Large intestine (tissue), 3 donors: ENCODE measurements at regions not wholly inside any gene's neighbourhood (a gene's known extent, or its start where the extent isn't known, plus 50 kb on each side); places are given as distances from the start of the nearest gene placed in this dataset.
A peak's percentile ranks its signal among the peaks of the same experiment; 100 is the strongest.

Source experiments
- DNase-seq, 2 donors: peaks; one replicate each; pipeline versions ENCODE4 v3.0.0 to v3.0.0-alpha.2; 2013
- H3K27ac ChIP-seq: one replicate; pipeline ENCODE4 v1.5.1; 2013; ENCODE audit warnings: low read length
- H3K27me3 ChIP-seq: 2 replicates; pipeline ENCODE4 v1.6.1; 2013; ENCODE audit warnings: low read length; ENCODE audit not compliant: control insufficient read depth, insufficient read depth
- H3K36me3 ChIP-seq: 2 replicates; pipeline ENCODE4 v1.6.1; 2013; ENCODE audit warnings: low read length; ENCODE audit not compliant: control insufficient read depth, insufficient read depth
- H3K4me1 ChIP-seq: one replicate; pipeline ENCODE4 v1.6.1; 2013; ENCODE audit warnings: low read length; ENCODE audit not compliant: control insufficient read depth, insufficient read depth
- H3K4me3 ChIP-seq: one replicate; pipeline ENCODE4 v1.5.1; 2013; ENCODE audit warnings: low read length
- H3K9me3 ChIP-seq: one replicate; pipeline ENCODE4 v1.6.1; 2013; ENCODE audit warnings: mild to moderate bottlenecking, low read depth, low read length, moderate library complexity; ENCODE audit not compliant: control insufficient read depth
- WGBS: methylation state at CpG from one replicate; pipeline ENCODE4 v1.1.5; 2013; ENCODE audit warnings: low lambda C conversion rate; ENCODE audit not compliant: insufficient coverage; 5-methylcytosine and 5-hydroxymethylcytosine counted together

- H3K36me3 ChIP-seq: no peaks in the 10 kb centered on the region
- WGBS: 90% methylated on average over 2 of the region's 11 CpGs
- peaks cover 3% of the 10 kb centered on the region for H3K27me3 ChIP-seq
- no peaks in the 10 kb centered on the region for H3K9me3 ChIP-seq
- DNase-seq: no peak
- H3K4me3 ChIP-seq: no peak overlapping the region
- H3K4me1 ChIP-seq: no peaks in the 10 kb centered on the region
- H3K27ac ChIP-seq: no peak overlapping the region
Measured at GRCh38 chr2:15789381-15790062, 150.8 kb upstream of the MYCN start.

- Histone ChIP-seq H3K36me3 (no peaks in the 10 kb centered on the region), H3K27ac (no peak overlapping the region), H3K9me3 (no peaks in the 10 kb centered on the region), H3K4me3 (no peak overlapping the region), H3K27me3 (peaks cover 3% of the 10 kb centered on the region), H3K4me1 (no peaks in the 10 kb centered on the region)
- DNase-seq: no peak
- no CpG with 5 or more reads among the region's 9 CpGs for WGBS
Measured at GRCh38 chr2:15790326-15790725, 150.0 kb upstream of the MYCN start.

- no peak for DNase-seq
- Histone ChIP-seq H3K36me3 (no peaks in the 10 kb centered on the region), H3K9me3 (no peaks in the 10 kb centered on the region), H3K27me3 (peaks cover 3% of the 10 kb centered on the region), H3K4me1 (no peaks in the 10 kb centered on the region), H3K27ac (no peak overlapping the region), H3K4me3 (no peak overlapping the region)
- no CpG with 5 or more reads among the region's 7 CpGs for WGBS
Measured at GRCh38 chr2:15790838-15791237, 149.5 kb upstream of the MYCN start.

- Histone ChIP-seq H3K4me1 (no peaks in the 10 kb centered on the region), H3K36me3 (no peaks in the 10 kb centered on the region), H3K4me3 (no peak overlapping the region), H3K27me3 (peaks cover 3% of the 10 kb centered on the region), H3K27ac (no peak overlapping the region), H3K9me3 (no peaks in the 10 kb centered on the region)
- 60% methylated on average over 1 of the region's 4 CpGs for WGBS
- DNase-seq: no peak
Measured at GRCh38 chr2:15791294-15791693, 149.1 kb upstream of the MYCN start.

- H3K27ac ChIP-seq: no peak overlapping the region
- WGBS: 100% methylated on average over 1 of the region's 8 CpGs
- no peak overlapping the region for H3K4me3 ChIP-seq
- no peaks in the 10 kb centered on the region for H3K4me1 ChIP-seq
- no peak for DNase-seq
- no peaks in the 10 kb centered on the region for H3K9me3 ChIP-seq
- H3K36me3 ChIP-seq: no peaks in the 10 kb centered on the region
- peaks cover 3% of the 10 kb centered on the region for H3K27me3 ChIP-seq
Measured at GRCh38 chr2:15792331-15792730, 148.0 kb upstream of the MYCN start.

GRCh38 chr2:15793078-15793913 is 147.1 kb upstream of the MYCN start:
- H3K4me3 ChIP-seq: no peak overlapping the region
- no peak for DNase-seq
- no peaks in the 10 kb centered on the region for H3K9me3 ChIP-seq
- WGBS: no CpG with 5 or more reads among the region's 8 CpGs
- H3K27me3 ChIP-seq: peaks cover 3% of the 10 kb centered on the region
- H3K27ac ChIP-seq: no peak overlapping the region
- no peaks in the 10 kb centered on the region for H3K4me1 ChIP-seq
- H3K36me3 ChIP-seq: no peaks in the 10 kb centered on the region

GRCh38 chr2:15793978-15794377 is 146.4 kb upstream of the MYCN start:
- peaks cover 3% of the 10 kb centered on the region for H3K27me3 ChIP-seq
- DNase-seq: no peak
- WGBS: 92% methylated on average over 2 of the region's 9 CpGs

GRCh38 chr2:15794608-15795134 is 145.7 kb upstream of the MYCN start:
- 100% methylated on average over 2 of the region's 5 CpGs for WGBS
- peaks cover 6% of the 10 kb centered on the region for H3K4me1 ChIP-seq
- H3K27me3 ChIP-seq: peaks cover 3% of the 10 kb centered on the region
- no peaks in the 10 kb centered on the region for H3K36me3 ChIP-seq
- no peaks in the 10 kb centered on the region for H3K9me3 ChIP-seq
- H3K27ac ChIP-seq: no peak overlapping the region
- no peak for DNase-seq
- no peak overlapping the region for H3K4me3 ChIP-seq

More at GRCh38 chr2:15793978-15794377, 146.4 kb upstream of the MYCN start:
- Histone ChIP-seq H3K9me3 (no peaks in the 10 kb centered on the region), H3K36me3 (no peaks in the 10 kb centered on the region), H3K27ac (no peak overlapping the region), H3K4me3 (no peak overlapping the region), H3K4me1 (no peaks in the 10 kb centered on the region)

GRCh38 chr2:15795426-15795825 is 144.9 kb upstream of the MYCN start:
- Histone ChIP-seq H3K4me1 (peaks cover 13% of the 10 kb centered on the region), H3K36me3 (no peaks in the 10 kb centered on the region), H3K27me3 (peaks cover 3% of the 10 kb centered on the region), H3K9me3 (no peaks in the 10 kb centered on the region), H3K4me3 (no peak overlapping the region), H3K27ac (no peak overlapping the region)
- 100% methylated on average over 1 of the region's 10 CpGs for WGBS
- peak; percentile 23 to 39 for DNase-seq

- Histone ChIP-seq H3K4me3 (no peak overlapping the region), H3K9me3 (no peaks in the 10 kb centered on the region), H3K27ac (no peak overlapping the region), H3K4me1 (peaks cover 21% of the 10 kb centered on the region), H3K27me3 (peaks cover 3% of the 10 kb centered on the region), H3K36me3 (no peaks in the 10 kb centered on the region)
- no CpG with 5 or more reads among the region's 9 CpGs for WGBS
- DNase-seq: no peak
Measured at GRCh38 chr2:15796167-15796942, 144.0 kb upstream of the MYCN start.
